ENCODE measurements at regions not wholly inside any gene's neighbourhood (a gene's known extent, or its start where the extent isn't known, plus 50 kb on each side); places are given as distances from the start of the nearest gene placed in this dataset.

DNA sequence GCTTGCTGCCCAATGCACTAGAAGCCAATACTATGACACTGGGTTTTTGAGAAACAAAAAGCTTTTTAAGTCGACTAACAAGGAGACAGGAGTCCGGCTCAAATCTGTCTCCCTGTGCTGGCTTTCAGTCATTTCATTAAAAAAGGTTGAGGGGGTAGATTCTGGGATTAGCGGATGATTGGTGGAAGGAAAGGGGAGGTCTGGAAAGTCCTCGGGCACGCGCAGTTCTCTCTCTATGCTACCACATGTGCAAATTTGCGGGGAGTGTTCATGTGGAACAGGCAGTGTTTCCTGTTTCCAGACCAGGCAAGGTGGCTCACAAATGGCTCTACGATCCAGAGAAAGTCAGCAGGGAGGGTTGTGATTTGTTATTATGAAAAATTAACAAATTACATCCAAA is 89.1 kb upstream of the TOX2 start:
- Mint-ChIP-seq H3K27me3 (ENCODE audit: insufficient read depth, unreplicated experiment) (peaks cover 13% of the 10 kb centered on the region), H3K4me1 (ENCODE audit: insufficient read depth, unreplicated experiment) (peaks cover 13% of the 10 kb centered on the region), H3K27ac (ENCODE audit: low read depth, unreplicated experiment) (no peak overlapping the region), H3K9me3 (ENCODE audit: unreplicated experiment) (no peaks in the 10 kb centered on the region), H3K36me3 (ENCODE audit: insufficient read depth, unreplicated experiment) (no peaks in the 10 kb centered on the region), H3K4me3 (ENCODE audit: unreplicated experiment) (no peak overlapping the region)
- no TSS peak for BruUV-seq (replicated peaks)
- intact Hi-C loops (cut with micrococcal nuclease): no loop called here
- no peak for TF ChIP-seq CTCF (IDR thresholded peaks at IDR 0.05; ENCODE audit: unreplicated experiment)
- CTCF ChIA-PET: interaction anchor here (1.0 kb wide), 2 partner anchors 20 to 255 kb away, joined by 3 to 5 read pairs; no protein-coding TSS in a partner anchor
- no peak for DNase-seq (ENCODE audit: unreplicated experiment)
- POLR2A ChIA-PET: interaction anchor here (0.9 to 2.2 kb wide), 2 partner anchors 9 to 16 kb away, joined by 3 to 6 read pairs; no protein-coding TSS in a partner anchor

- no peak overlapping the region for H3K27ac Mint-ChIP-seq (ENCODE audit: low read depth, unreplicated experiment)
These were observed 89.6 kb upstream of the TOX2 start for GRCh38 chr20:43825051-43825402.

GRCh38 chr20:43824309-43825050 is 90.2 kb upstream of the TOX2 start:
- Mint-ChIP-seq H3K4me1 (ENCODE audit: insufficient read depth, unreplicated experiment) (peaks cover 14% of the 10 kb centered on the region), H3K36me3 (ENCODE audit: insufficient read depth, unreplicated experiment) (no peaks in the 10 kb centered on the region), H3K27ac (ENCODE audit: low read depth, unreplicated experiment) (no peak overlapping the region), H3K27me3 (ENCODE audit: insufficient read depth, unreplicated experiment) (peaks cover 9% of the 10 kb centered on the region), H3K9me3 (ENCODE audit: unreplicated experiment) (no peaks in the 10 kb centered on the region), H3K4me3 (ENCODE audit: unreplicated experiment) (no peak overlapping the region)
- CTCF ChIA-PET: interaction anchor here (0.6 to 2.2 kb wide), 7 partner anchors 16 to 94 kb away, joined by 3 to 10 read pairs (median 3); no protein-coding TSS in a partner anchor
- TF ChIP-seq CTCF (IDR thresholded peaks at IDR 0.05; ENCODE audit: unreplicated experiment): no peak
- no peak for DNase-seq (ENCODE audit: unreplicated experiment)
- POLR2A ChIA-PET: interaction anchor here (2.2 kb wide), 1 partner anchor 11 kb away, joined by 6 read pairs; no protein-coding TSS in a partner anchor
- no TSS peak for BruUV-seq (replicated peaks)
- intact Hi-C loops (cut with micrococcal nuclease): no loop called here

More at GRCh38 chr20:43825051-43825402, 89.6 kb upstream of the TOX2 start:
- DNase-seq (ENCODE audit: unreplicated experiment): no peak
- no peak for TF ChIP-seq CTCF (IDR thresholded peaks at IDR 0.05; ENCODE audit: unreplicated experiment)
- no TSS peak for BruUV-seq (replicated peaks)
- ChIA-PET CTCF (interaction anchor here (0.6 to 1.0 kb wide), 3 partner anchors 20 to 255 kb away, joined by 3 to 5 read pairs (median 4); no protein-coding TSS in a partner anchor), POLR2A (interaction anchor here (0.9 to 2.2 kb wide), 2 partner anchors 10 to 17 kb away, joined by 3 to 6 read pairs; no protein-coding TSS in a partner anchor)
- peaks cover 9% of the 10 kb centered on the region for H3K27me3 Mint-ChIP-seq (ENCODE audit: insufficient read depth, unreplicated experiment)
- intact Hi-C loops (cut with micrococcal nuclease): no loop called here
- peaks cover 14% of the 10 kb centered on the region for H3K4me1 Mint-ChIP-seq (ENCODE audit: insufficient read depth, unreplicated experiment)
- no peaks in the 10 kb centered on the region for H3K9me3 Mint-ChIP-seq (ENCODE audit: unreplicated experiment)
- no peaks in the 10 kb centered on the region for H3K36me3 Mint-ChIP-seq (ENCODE audit: insufficient read depth, unreplicated experiment)
- H3K4me3 Mint-ChIP-seq (ENCODE audit: unreplicated experiment): no peak overlapping the region

DNA sequence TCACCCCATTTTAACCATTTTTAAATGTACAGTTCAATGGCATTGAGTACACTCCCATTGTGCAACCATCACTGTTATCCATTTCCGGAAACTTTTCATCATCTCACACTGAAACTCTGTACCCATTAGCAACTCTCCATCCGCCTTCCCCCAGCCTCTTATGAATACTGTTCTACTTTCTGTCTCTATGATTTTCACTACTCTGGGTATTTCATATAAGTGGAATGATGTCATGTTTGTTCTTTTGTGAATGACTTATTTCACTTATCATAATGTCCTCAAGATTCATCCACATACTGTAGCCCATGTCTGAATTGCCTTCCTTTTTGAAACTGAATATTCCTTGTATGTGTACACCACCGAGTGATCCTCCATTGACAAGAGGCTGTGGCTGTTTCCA is 92.9 kb upstream of the TOX2 start:
- ChIA-PET CTCF (no interaction called here), POLR2A (interaction anchor here (0.6 kb wide), 1 partner anchor 136 kb away, joined by 3 read pairs; no protein-coding TSS in a partner anchor)
- no peaks in the 10 kb centered on the region for H3K9me3 Mint-ChIP-seq (ENCODE audit: unreplicated experiment)
- H3K27ac Mint-ChIP-seq (ENCODE audit: low read depth, unreplicated experiment): no peak overlapping the region
- peak; percentile 54 for DNase-seq (ENCODE audit: unreplicated experiment)
- BruUV-seq (replicated peaks): no TSS peak
- H3K4me3 Mint-ChIP-seq (ENCODE audit: unreplicated experiment): no peak overlapping the region
- H3K36me3 Mint-ChIP-seq (ENCODE audit: insufficient read depth, unreplicated experiment): no peaks in the 10 kb centered on the region
- H3K4me1 Mint-ChIP-seq (ENCODE audit: insufficient read depth, unreplicated experiment): peaks cover 14% of the 10 kb centered on the region
- intact Hi-C loops (cut with micrococcal nuclease): no loop called here
- H3K27me3 Mint-ChIP-seq (ENCODE audit: insufficient read depth, unreplicated experiment): no peaks in the 10 kb centered on the region
- no peak for TF ChIP-seq CTCF (IDR thresholded peaks at IDR 0.05; ENCODE audit: unreplicated experiment)
